ENCODE measurements at regions not wholly inside any gene's neighbourhood (a gene's known extent, or its start where the extent isn't known, plus 50 kb on each side); places are given as distances from the start of the nearest gene placed in this dataset.

GRCh38 chr9:26026423-26027100 is 348.3 kb upstream of the TUSC1 start:
- ATAC-seq = no peak

GRCh38 chr9:26013199-26013598 is 335.0 kb upstream of the TUSC1 start:
- no peak for ATAC-seq

- ATAC-seq = no peak
Measured at GRCh38 chr9:26012797-26013196, 334.6 kb upstream of the TUSC1 start.

- no peak for ATAC-seq
Measured at GRCh38 chr9:25994605-25995004, 316.4 kb upstream of the TUSC1 start.

- ATAC-seq = no peak
Measured at GRCh38 chr9:25990376-25990775, 312.1 kb upstream of the TUSC1 start.

- no peak for ATAC-seq
Measured at GRCh38 chr9:25975667-25976066, 297.4 kb upstream of the TUSC1 start.

- no peak for ATAC-seq
Measured at GRCh38 chr9:25964239-25964638, 286.0 kb upstream of the TUSC1 start.

GRCh38 chr9:25960178-25960577 is 281.9 kb upstream of the TUSC1 start:
- ATAC-seq = no peak

- ATAC-seq = no peak
Measured at GRCh38 chr9:25954209-25954608, 276.0 kb upstream of the TUSC1 start.

- no peak for ATAC-seq
Measured at GRCh38 chr9:25948182-25948581, 269.9 kb upstream of the TUSC1 start.

GRCh38 chr9:25939126-25939525 is 260.9 kb upstream of the TUSC1 start:
- ATAC-seq = no peak

- ATAC-seq = no peak
Measured at GRCh38 chr9:25936031-25936430, 257.8 kb upstream of the TUSC1 start.

GRCh38 chr9:25935188-25935587 is 256.9 kb upstream of the TUSC1 start:
- ATAC-seq = no peak

GRCh38 chr9:25918761-25919160 is 240.5 kb upstream of the TUSC1 start:
- no peak for ATAC-seq

GRCh38 chr9:25917731-25918362 is 239.6 kb upstream of the TUSC1 start:
- ATAC-seq = no peak

GRCh38 chr9:25913806-25914205 is 235.6 kb upstream of the TUSC1 start:
- no peak for ATAC-seq

- ATAC-seq = no peak
Measured at GRCh38 chr9:25904701-25905100, 226.5 kb upstream of the TUSC1 start.

- ATAC-seq = no peak
Measured at GRCh38 chr9:25891527-25891926, 213.3 kb upstream of the TUSC1 start.

- no peak for ATAC-seq
Measured at GRCh38 chr9:25889661-25890060, 211.4 kb upstream of the TUSC1 start.

GRCh38 chr9:25876248-25876647 is 198.0 kb upstream of the TUSC1 start:
- no peak for ATAC-seq

GRCh38 chr9:25864509-25864908 is 186.3 kb upstream of the TUSC1 start:
- ATAC-seq = no peak

- no peak for ATAC-seq
Measured at GRCh38 chr9:25861421-25861820, 183.2 kb upstream of the TUSC1 start.

- ATAC-seq = no peak
Measured at GRCh38 chr9:25857147-25857546, 178.9 kb upstream of the TUSC1 start.

- no peak for ATAC-seq
Measured at GRCh38 chr9:25850803-25851202, 172.6 kb upstream of the TUSC1 start.

- no peak for ATAC-seq
Measured at GRCh38 chr9:25845867-25846266, 167.6 kb upstream of the TUSC1 start.

Measured in esophagus mucosa (tissue), 1 donor.